Effector memory CD4-positive, alpha-beta T cell (primary cell): ENCODE measurements at regions not wholly inside any gene's neighbourhood (a gene's known extent, or its start where the extent isn't known, plus 50 kb on each side); places are given as distances from the start of the nearest gene placed in this dataset.

Source experiments
- DNase-seq, 3 donors: peaks; one replicate each; pipeline ENCODE4 v3.0.0-alpha.2; 2020
- H3K27ac ChIP-seq: 2 replicates; pipeline ENCODE4 v1.7.0; 2013; ENCODE audit warnings: mild to moderate bottlenecking, low read length, moderate library complexity; ENCODE audit not compliant: insufficient read depth, poor library complexity, severe bottlenecking
- H3K27me3 ChIP-seq: replicated peaks from 2 replicates; pipeline ENCODE4 v1.7.0; 2013; ENCODE audit warnings: mild to moderate bottlenecking, low read length; ENCODE audit not compliant: insufficient read depth, control insufficient read depth, poor library complexity, severe bottlenecking
- H3K36me3 ChIP-seq: 2 replicates; pipeline ENCODE4 v1.7.0; 2013; ENCODE audit warnings: mild to moderate bottlenecking, low read length, moderate library complexity; ENCODE audit not compliant: control insufficient read depth, insufficient read depth
- H3K4me1 ChIP-seq: 2 replicates; pipeline ENCODE4 v1.7.0; 2013; ENCODE audit warnings: low read length, mild to moderate bottlenecking; ENCODE audit not compliant: control insufficient read depth, insufficient read depth, poor library complexity, severe bottlenecking
- H3K4me3 ChIP-seq: 2 replicates; pipeline ENCODE4 v1.7.0; 2013; ENCODE audit warnings: low read length, low read depth, mild to moderate bottlenecking; ENCODE audit not compliant: insufficient read depth, poor library complexity, severe bottlenecking
- H3K9me3 ChIP-seq: 2 replicates; pipeline ENCODE4 v1.7.0; 2013; ENCODE audit warnings: mild to moderate bottlenecking, low read length, moderate library complexity; ENCODE audit not compliant: control insufficient read depth

DNA sequence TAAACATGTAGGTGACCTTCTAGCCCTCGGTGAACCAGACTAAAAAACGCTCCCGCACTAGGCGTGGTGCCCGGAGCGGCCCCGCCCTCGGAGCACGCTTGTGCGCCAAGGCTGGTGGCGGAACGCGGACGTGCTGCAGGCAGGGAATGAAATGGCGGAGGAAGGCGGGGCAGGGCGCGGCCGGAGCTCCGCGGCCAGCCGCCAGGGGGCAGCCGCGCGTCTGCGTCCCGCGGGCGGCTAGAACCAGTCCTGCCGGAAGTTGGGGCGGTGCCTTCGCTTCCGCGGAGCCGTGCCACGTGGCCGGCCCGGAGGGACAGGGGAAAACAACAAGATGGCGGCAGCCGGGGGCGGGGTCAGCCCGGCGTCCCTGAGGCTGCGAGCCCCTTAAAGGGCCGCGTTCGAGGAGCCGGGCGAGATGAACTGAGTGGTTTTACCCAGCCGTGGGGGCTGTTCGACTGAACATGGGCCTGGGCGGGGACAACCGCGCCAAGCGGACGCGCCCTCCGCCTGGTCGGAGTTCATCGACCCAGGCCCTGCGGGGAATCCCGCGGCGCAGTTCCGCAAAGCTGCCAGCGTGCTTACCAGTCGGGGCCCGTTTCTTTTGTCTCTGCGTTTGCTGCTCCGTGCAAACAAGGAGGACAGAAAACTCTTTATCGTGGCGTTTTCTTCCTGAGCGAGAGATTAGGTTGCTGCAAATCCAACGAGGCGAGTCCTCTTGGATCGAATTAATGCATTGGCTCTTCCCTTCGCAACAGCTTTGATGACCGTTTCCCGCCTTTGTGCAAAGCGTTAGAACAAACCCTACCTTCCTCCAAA is 90.9 kb upstream of the CHD2 start:
- no peaks in the 10 kb centered on the region for H3K9me3 ChIP-seq
- H3K4me1 ChIP-seq: peaks cover 37% of the 10 kb centered on the region
- no peaks in the 10 kb centered on the region for H3K27me3 ChIP-seq
- H3K27ac ChIP-seq: peak overlapping the region; percentile 98
- H3K4me3 ChIP-seq: peak overlapping the region; percentile 58
- peak; percentile 97 to 98 (median 97) for DNase-seq
- no peaks in the 10 kb centered on the region for H3K36me3 ChIP-seq

DNA sequence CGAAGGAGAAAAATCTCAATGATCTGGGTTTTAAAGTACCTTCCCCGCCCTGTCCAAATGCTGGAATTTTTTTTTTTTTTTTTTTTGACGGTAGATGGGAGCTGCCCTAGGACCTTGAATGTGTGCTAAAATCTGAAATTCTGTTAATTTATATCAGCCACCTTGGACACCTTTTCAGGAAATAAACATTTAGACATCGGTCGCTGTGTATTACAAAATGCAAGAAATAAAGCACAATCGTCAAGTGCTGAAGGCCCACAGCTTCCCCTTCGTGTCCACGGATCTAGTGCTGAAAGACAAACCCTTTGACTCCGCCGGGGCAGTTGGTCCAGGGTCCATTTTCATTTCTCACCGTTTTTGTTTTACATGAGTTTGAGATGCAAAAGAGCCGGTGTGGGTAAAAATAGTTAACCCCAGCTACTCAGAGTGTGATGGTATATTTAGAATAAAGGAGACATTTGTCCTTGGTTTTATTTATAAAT is 90.2 kb upstream of the CHD2 start:
- H3K27ac ChIP-seq: peak overlapping the region; percentile 98
- no peaks in the 10 kb centered on the region for H3K36me3 ChIP-seq
- no peak for DNase-seq
- H3K4me3 ChIP-seq: peak overlapping the region; percentile 49
- H3K9me3 ChIP-seq: no peaks in the 10 kb centered on the region
- no peaks in the 10 kb centered on the region for H3K27me3 ChIP-seq
- H3K4me1 ChIP-seq: peaks cover 42% of the 10 kb centered on the region

DNA sequence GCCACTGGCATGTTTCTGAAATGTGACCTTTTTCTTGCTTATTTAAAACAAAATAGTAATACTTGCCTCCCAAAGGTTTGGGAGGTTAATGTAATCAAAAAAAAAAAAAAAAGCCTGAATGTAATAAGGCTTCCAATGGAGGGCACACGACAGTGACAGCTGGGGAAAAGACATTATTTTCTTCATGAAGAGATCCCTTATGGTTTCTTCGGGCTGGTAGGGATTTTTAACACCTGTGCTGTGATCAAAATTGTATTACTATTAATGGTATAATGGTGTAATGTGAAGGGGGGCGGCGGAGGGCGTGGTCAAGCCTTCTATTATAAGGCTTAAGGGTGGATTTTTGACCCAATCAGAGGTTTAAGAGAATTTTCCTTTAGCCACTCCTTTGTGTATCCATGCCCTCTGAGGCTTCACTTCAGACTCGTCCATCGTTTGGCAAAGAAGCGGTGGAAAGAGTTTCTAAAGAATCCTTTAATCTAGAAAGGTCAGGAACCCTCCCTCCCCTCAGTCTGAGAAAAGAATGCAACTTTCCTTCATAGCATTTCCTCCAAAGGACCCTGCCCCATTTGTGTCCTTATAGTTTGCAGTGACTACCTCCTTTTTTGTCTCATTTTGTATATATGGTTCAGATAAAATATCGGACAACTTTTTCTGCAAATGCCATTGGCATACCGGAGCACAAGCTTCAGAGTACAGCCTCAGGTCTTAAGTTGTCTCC is 89.5 kb upstream of the CHD2 start:
- DNase-seq: no peak
- Histone ChIP-seq H3K9me3 (no peaks in the 10 kb centered on the region), H3K4me1 (peaks cover 46% of the 10 kb centered on the region), H3K4me3 (peak overlapping the region; percentile 49), H3K36me3 (no peaks in the 10 kb centered on the region), H3K27me3 (no peaks in the 10 kb centered on the region), H3K27ac (peak overlapping the region; percentile 98)

DNA sequence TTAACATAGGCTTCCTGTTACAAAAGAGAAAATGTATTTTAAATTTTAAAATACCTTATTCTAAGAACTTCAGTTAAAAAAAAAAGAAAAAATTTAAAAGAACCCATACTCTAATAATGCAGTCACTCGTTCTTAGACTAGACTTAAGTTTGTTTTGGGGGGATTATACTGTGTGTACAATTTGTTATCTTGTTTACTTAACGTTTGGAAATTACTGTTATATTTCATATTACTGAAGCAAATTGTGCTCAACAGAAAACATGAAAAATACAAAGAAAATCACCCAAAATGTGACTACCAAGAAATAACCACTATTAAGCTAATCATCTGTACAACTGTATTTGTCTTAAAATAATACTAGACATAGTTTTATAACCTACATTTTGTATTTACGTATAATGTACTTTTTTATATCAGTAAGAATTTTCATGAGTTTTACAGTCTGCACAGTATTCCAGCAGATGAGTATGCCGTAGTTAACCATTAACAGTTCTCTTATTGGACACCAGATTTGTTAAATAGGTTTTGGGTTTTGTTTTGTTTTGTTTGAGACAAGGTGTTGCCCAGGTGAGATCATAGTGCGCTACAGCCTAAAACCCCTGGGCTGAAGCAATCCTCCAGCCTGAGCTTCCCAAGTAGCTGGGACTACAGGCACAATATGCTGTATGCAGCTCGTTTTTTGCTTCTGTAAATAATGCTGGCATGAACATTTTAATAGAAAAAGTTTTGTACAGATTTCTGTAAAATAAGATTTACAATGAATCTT is 88.8 kb upstream of the CHD2 start:
- peak overlapping the region; percentile 98 for H3K27ac ChIP-seq
- no peak for DNase-seq

DNA sequence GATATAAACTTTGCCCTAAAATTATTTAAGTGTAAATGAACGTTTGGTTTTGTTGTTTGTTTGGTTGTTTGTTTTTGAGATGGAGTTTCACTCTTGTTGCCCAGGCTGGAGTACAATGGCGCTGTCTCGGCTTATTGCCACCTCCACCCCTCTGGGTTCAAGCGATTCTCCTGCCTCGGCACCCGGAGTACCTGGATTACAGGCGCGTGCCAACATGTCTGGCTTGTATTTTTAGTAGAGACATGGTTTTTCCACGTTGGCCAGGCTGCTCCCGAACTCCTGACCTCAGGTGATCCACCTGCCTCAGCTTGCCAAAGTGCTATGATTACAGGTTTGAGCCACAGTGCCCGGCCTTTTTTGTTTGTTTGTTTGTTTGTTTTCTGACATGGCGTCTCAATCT is 87.9 kb upstream of the CHD2 start:
- Histone ChIP-seq H3K4me3 (no peak overlapping the region), H3K27ac (peak overlapping the region; percentile 98), H3K36me3 (no peaks in the 10 kb centered on the region), H3K27me3 (no peaks in the 10 kb centered on the region), H3K9me3 (no peaks in the 10 kb centered on the region), H3K4me1 (peaks cover 46% of the 10 kb centered on the region)
- no peak for DNase-seq

More for the DNA sequence above, 88.8 kb upstream of the CHD2 start:
- Histone ChIP-seq H3K9me3 (no peaks in the 10 kb centered on the region), H3K36me3 (no peaks in the 10 kb centered on the region), H3K4me3 (peak overlapping the region; percentile 49), H3K27me3 (no peaks in the 10 kb centered on the region), H3K4me1 (peaks cover 46% of the 10 kb centered on the region)

DNA sequence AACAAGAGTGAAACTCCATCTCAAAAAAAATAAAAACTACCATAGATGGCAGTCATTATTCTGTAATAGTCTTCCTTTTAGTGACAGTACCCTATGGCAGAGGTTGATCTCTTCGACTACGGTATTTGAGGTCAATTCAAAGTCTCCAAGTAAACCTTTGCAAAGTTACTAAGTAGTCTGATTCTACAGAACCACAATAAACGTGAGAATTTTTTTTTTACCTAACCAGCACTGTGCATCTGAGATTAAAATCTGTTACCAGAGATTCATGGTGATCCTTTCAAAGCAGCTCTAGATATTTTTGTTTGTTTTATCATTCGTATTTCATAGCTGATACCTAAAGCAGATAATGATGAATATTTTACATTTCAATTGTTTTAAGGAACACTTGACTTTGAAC is 86.6 kb upstream of the CHD2 start:
- Histone ChIP-seq H3K36me3 (no peaks in the 10 kb centered on the region), H3K9me3 (no peaks in the 10 kb centered on the region), H3K4me3 (peak overlapping the region; percentile 20), H3K27me3 (no peaks in the 10 kb centered on the region), H3K27ac (peak overlapping the region; percentile 98), H3K4me1 (peaks cover 43% of the 10 kb centered on the region)
- no peak for DNase-seq

DNA sequence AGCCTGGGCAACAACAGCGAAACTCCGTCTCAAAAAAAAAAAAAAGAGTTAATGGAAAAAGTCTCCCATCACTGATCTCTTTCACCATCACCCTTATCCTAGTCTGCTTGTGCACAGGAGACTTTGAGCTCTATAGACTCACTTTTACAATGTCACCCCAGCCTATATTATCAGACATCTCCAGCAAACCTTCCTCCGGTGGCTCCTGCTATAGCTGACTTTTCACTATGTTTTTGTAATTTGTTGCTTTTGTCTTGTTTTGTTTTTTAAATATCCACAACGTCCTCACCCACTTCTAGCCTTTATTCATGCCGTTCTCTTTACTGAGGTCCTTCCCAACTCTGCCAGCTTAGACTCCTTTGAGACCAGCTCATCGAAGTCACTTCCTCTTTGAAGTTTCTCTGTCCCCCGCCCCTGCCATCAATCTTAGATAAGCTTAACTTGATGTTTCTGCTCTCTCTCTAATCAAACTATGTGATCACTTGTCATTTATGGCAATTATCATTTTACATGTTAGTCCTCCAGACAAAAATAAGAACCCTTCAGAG is 82.7 kb upstream of the CHD2 start:
- no peaks in the 10 kb centered on the region for H3K36me3 ChIP-seq
- H3K27ac ChIP-seq: peak overlapping the region; percentile 9
- H3K4me1 ChIP-seq: peaks cover 45% of the 10 kb centered on the region
- no peak for DNase-seq
- H3K4me3 ChIP-seq: no peak overlapping the region
- H3K9me3 ChIP-seq: no peaks in the 10 kb centered on the region
- no peaks in the 10 kb centered on the region for H3K27me3 ChIP-seq

DNA sequence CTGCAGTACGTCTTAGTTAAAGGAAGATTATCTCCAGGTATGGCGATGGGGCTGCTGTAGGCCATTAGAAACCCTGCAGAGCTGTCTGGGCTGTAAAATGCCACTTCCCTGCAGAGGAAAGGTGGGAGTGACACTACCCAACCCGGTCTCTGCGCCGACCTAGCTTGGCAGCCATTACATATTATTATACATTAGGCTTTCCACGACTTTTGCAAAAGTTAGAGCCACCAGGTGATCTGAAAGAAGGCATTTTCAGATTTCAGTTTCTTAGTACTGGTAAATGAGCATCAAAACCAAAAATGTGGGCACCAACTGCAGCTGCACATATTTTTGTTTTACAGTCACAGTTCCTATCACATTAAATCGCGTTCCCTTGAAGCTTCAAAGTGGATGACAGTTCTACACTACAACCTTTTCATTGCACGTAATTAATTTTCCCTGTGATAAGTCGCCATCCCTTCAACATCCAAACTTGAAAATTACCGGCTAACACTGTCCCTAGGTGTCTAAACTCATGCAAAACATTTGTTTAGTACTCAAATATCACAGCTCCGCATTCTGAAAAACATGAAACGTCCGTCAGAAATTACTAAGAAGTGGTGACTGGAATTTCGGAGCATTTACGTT is 81.4 kb upstream of the CHD2 start:
- H3K27ac ChIP-seq: peak overlapping the region; percentile 93
- peaks cover 36% of the 10 kb centered on the region for H3K4me1 ChIP-seq
- no peaks in the 10 kb centered on the region for H3K9me3 ChIP-seq
- DNase-seq: no peak
- H3K36me3 ChIP-seq: no peaks in the 10 kb centered on the region
- H3K4me3 ChIP-seq: peak overlapping the region; percentile 66
- no peaks in the 10 kb centered on the region for H3K27me3 ChIP-seq
